ENCODE measurements at regions not wholly inside any gene's neighbourhood (a gene's known extent, or its start where the extent isn't known, plus 50 kb on each side); places are given as distances from the start of the nearest gene placed in this dataset.

- no peaks in the 10 kb centered on the region for H3K9me3 ChIP-seq
- peaks cover 67% of the 10 kb centered on the region for H3K36me3 ChIP-seq
- H3K4me1 ChIP-seq, result no peaks in the 10 kb centered on the region
- no peak overlapping the region for H3K27ac ChIP-seq
- DNase-seq (peak; percentile 32), ATAC-seq (no peak)
- no peak overlapping the region for H3K4me3 ChIP-seq
- H3K27me3 ChIP-seq, result no peaks in the 10 kb centered on the region
- intact Hi-C loops (cut with DNase I), result no loop called here
- no peak for TF ChIP-seq CTCF (IDR thresholded peaks at IDR 0.05)
These were observed 132.3 kb downstream of the CRYBB2 start for GRCh38 chr22:25351631-25352293.

GRCh38 chr22:25352294-25352680 is 132.8 kb downstream of the CRYBB2 start:
- no peak overlapping the region for H3K4me3 ChIP-seq
- H3K9me3 ChIP-seq, result no peaks in the 10 kb centered on the region
- DNase-seq (peak; percentile 32), ATAC-seq (no peak)
- H3K27me3 ChIP-seq, result no peaks in the 10 kb centered on the region
- no peaks in the 10 kb centered on the region for H3K4me1 ChIP-seq
- no peak for TF ChIP-seq CTCF (IDR thresholded peaks at IDR 0.05)
- no peak overlapping the region for H3K27ac ChIP-seq
- intact Hi-C loops (cut with DNase I), result no loop called here
- H3K36me3 ChIP-seq, result peaks cover 69% of the 10 kb centered on the region

GRCh38 chr22:25353516-25354445 is 134.3 kb downstream of the CRYBB2 start:
- TF ChIP-seq CTCF (IDR thresholded peaks at IDR 0.05), result no peak
- H3K4me3 ChIP-seq, result no peak overlapping the region
- no peaks in the 10 kb centered on the region for H3K27me3 ChIP-seq
- no peaks in the 10 kb centered on the region for H3K4me1 ChIP-seq
- peaks cover 75% of the 10 kb centered on the region for H3K36me3 ChIP-seq
- peak; percentile 33 for DNase-seq
- intact Hi-C loops (cut with DNase I), result no loop called here
- no peak for ATAC-seq
- no peaks in the 10 kb centered on the region for H3K9me3 ChIP-seq
- no peak overlapping the region for H3K27ac ChIP-seq

- H3K9me3 ChIP-seq, result no peaks in the 10 kb centered on the region
- no peak overlapping the region for H3K27ac ChIP-seq
- no peaks in the 10 kb centered on the region for H3K4me1 ChIP-seq
- peaks cover 77% of the 10 kb centered on the region for H3K36me3 ChIP-seq
- H3K4me3 ChIP-seq, result no peak overlapping the region
- H3K27me3 ChIP-seq, result no peaks in the 10 kb centered on the region
- ATAC-seq (no peak), DNase-seq (peak; percentile 47)
- TF ChIP-seq CTCF (IDR thresholded peaks at IDR 0.05), result no peak
- intact Hi-C loops (cut with DNase I), result no loop called here
These were observed 135.0 kb downstream of the CRYBB2 start for GRCh38 chr22:25354456-25354855.

GRCh38 chr22:25357132-25357455 is 137.7 kb downstream of the CRYBB2 start:
- intact Hi-C loops (cut with DNase I), result no loop called here
- no peak for TF ChIP-seq CTCF (IDR thresholded peaks at IDR 0.05)
- ATAC-seq, result no peak
- H3K9me3 ChIP-seq, result no peaks in the 10 kb centered on the region
- peaks cover 55% of the 10 kb centered on the region for H3K36me3 ChIP-seq
- H3K27ac ChIP-seq, result no peak overlapping the region
- H3K4me1 ChIP-seq, result no peaks in the 10 kb centered on the region
- peak; percentile 42 for DNase-seq
- no peaks in the 10 kb centered on the region for H3K27me3 ChIP-seq
- no peak overlapping the region for H3K4me3 ChIP-seq
